HG03354 (cell line): ENCODE measurements at regions not wholly inside any gene's neighbourhood (a gene's known extent, or its start where the extent isn't known, plus 50 kb on each side); places are given as distances from the start of the nearest gene placed in this dataset.

ENCODE experiments used
- ATAC-seq: cut with Tn5 transposase; IDR thresholded peaks from one replicate; pipeline ENCODE4 v1.9.1; 2021; ENCODE audit warnings: mild to moderate bottlenecking; ENCODE audit not compliant: unreplicated experiment, poor library complexity, severe bottlenecking

GRCh38 chr2:15761056-15761455 lies 169.4 kb downstream of the DDX1 start:
- ATAC-seq = no peak

GRCh38 chr2:15761910-15762309 lies 170.2 kb downstream of the DDX1 start:
- ATAC-seq = no peak

- ATAC-seq = no peak
These were observed 170.8 kb downstream of the DDX1 start for GRCh38 chr2:15762449-15762848.

GRCh38 chr2:15763106-15763821 lies 171.6 kb downstream of the DDX1 start:
- no peak for ATAC-seq

GRCh38 chr2:15763822-15764682 lies 172.4 kb downstream of the DDX1 start:
- ATAC-seq = no peak

GRCh38 chr2:15764683-15765011 lies 173.0 kb downstream of the DDX1 start:
- ATAC-seq = no peak

- ATAC-seq = no peak
These were observed 173.5 kb downstream of the DDX1 start for GRCh38 chr2:15765211-15765610.

GRCh38 chr2:15765686-15766302 lies 174.1 kb downstream of the DDX1 start:
- ATAC-seq = no peak

GRCh38 chr2:15766303-15766861 lies 174.0 kb upstream of the MYCN start:
- no peak for ATAC-seq

GRCh38 chr2:15766911-15767597 lies 173.3 kb upstream of the MYCN start:
- no peak for ATAC-seq

GRCh38 chr2:15767679-15768078 lies 172.7 kb upstream of the MYCN start:
- no peak for ATAC-seq

- ATAC-seq = no peak
These were observed 172.2 kb upstream of the MYCN start for GRCh38 chr2:15768142-15768541.

- no peak for ATAC-seq
These were observed 171.7 kb upstream of the MYCN start for GRCh38 chr2:15768615-15769014.

- ATAC-seq = no peak
These were observed 171.1 kb upstream of the MYCN start for GRCh38 chr2:15769235-15769634.

- no peak for ATAC-seq
These were observed 170.4 kb upstream of the MYCN start for GRCh38 chr2:15769676-15770547.

GRCh38 chr2:15770606-15771005 lies 169.7 kb upstream of the MYCN start:
- ATAC-seq = no peak

- ATAC-seq = no peak
These were observed 169.2 kb upstream of the MYCN start for GRCh38 chr2:15771124-15771523.

- ATAC-seq = no peak
These were observed 168.2 kb upstream of the MYCN start for GRCh38 chr2:15772086-15772595.

GRCh38 chr2:15772681-15773080 lies 167.7 kb upstream of the MYCN start:
- no peak for ATAC-seq
